H1 (cell line): ENCODE measurements at regions not wholly inside any gene's neighbourhood (a gene's known extent, or its start where the extent isn't known, plus 50 kb on each side); places are given as distances from the start of the nearest gene placed in this dataset.

Source experiments
- BACH1 ChIP-seq: IDR thresholded peaks from 2 replicates; pipeline ENCODE4 v1.6.1; 2012; ENCODE audit warnings: low read length, improper control_type of control experiment
- EZH2 ChIP-seq: fragments of 200-600 bp; sonication (generic); IDR thresholded peaks from 2 replicates; pipeline ENCODE4 v1.7.1; 2012; ENCODE audit warnings: low read depth, mild to moderate bottlenecking, moderate library complexity, low read length, inconsistent platforms; ENCODE audit not compliant: severe bottlenecking
- NANOG ChIP-seq: IDR thresholded peaks from 2 replicates; pipeline ENCODE4 v1.6.1; 2011; ENCODE audit warnings: low read length, low read depth, mild to moderate bottlenecking, inconsistent platforms; ENCODE audit not compliant: insufficient read depth, poor library complexity, severe bottlenecking
- SUZ12 ChIP-seq: fragments of 200-600 bp; sonication (generic); IDR thresholded peaks from 2 replicates; pipeline ENCODE4 v1.6.1; 2012; ENCODE audit warnings: mild to moderate bottlenecking, inconsistent platforms, low read length, moderate library complexity, mixed read lengths

DNA sequence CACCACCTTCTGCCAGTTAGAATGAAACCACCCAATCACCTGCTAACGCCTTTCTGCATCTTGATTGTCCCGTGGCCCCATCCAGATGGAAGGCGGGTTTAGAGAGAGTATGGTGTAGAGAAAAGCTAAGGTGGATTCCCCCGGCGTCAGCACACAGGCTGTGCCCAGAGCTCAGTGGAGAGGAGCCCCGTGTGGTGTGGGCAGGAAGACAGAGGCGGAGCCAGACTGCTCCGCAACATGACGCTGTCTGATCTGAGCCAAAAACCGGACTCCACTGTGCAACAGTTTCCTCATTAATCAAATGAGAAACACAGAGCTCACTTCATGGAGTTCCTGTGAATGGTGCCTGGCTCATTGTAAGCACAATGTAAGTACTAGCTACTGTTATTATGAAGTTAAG lies 448.1 kb upstream of the SMIM21 start (continued):
- no peak for TF ChIP-seq NANOG
- TF ChIP-seq BACH1, result no peak
- TF ChIP-seq SUZ12, result no peak
- TF ChIP-seq EZH2, result no peak
